T-helper 2 cell treated with Interferon-gamma antibody and Interleukin-4, amounts not matched to agents 5 μg/mL and 100 μg/mL, for 36 hours (primary cell): ENCODE measurements at regions not wholly inside any gene's neighbourhood (a gene's known extent, or its start where the extent isn't known, plus 50 kb on each side); places are given as distances from the start of the nearest gene placed in this dataset.

Experiments
- DNase-seq: peaks from one replicate; pipeline ENCODE4 v3.0.0; 2021; ENCODE audit warnings: low spot score
- H3K27ac Mint-ChIP-seq: one replicate; pipeline ENCODE4 v1.8.0; 2021; ENCODE audit warnings: mild to moderate bottlenecking, mixed read lengths
- H3K27me3 Mint-ChIP-seq: one replicate; pipeline ENCODE4 v1.8.0; 2021; ENCODE audit warnings: low read depth, mixed read lengths
- H3K36me3 Mint-ChIP-seq: one replicate; pipeline ENCODE4 v1.8.0; 2021; ENCODE audit warnings: low read depth, mixed read lengths
- H3K4me1 Mint-ChIP-seq: one replicate; pipeline ENCODE4 v1.8.0; 2021; ENCODE audit warnings: low read depth, mixed read lengths
- H3K4me3 Mint-ChIP-seq: one replicate; pipeline ENCODE4 v1.8.0; 2022; ENCODE audit warnings: mild to moderate bottlenecking, moderate library complexity, mixed read lengths
- H3K9me3 Mint-ChIP-seq: one replicate; pipeline ENCODE4 v1.8.0; 2021; ENCODE audit warnings: mixed read lengths

- Mint-ChIP-seq H3K27ac (no peak overlapping the region), H3K4me1 (peaks cover 14% of the 10 kb centered on the region), H3K36me3 (no peaks in the 10 kb centered on the region), H3K9me3 (no peaks in the 10 kb centered on the region), H3K27me3 (no peaks in the 10 kb centered on the region), H3K4me3 (no peak overlapping the region)
- DNase-seq = no peak
These were observed 56.9 kb upstream of the IVNS1ABP start for GRCh38 chr1:185373813-185374529.

- H3K36me3 Mint-ChIP-seq = no peaks in the 10 kb centered on the region
- no peak overlapping the region for H3K27ac Mint-ChIP-seq
- DNase-seq = no peak
- peaks cover 14% of the 10 kb centered on the region for H3K4me1 Mint-ChIP-seq
- H3K9me3 Mint-ChIP-seq = peaks cover 4% of the 10 kb centered on the region
- H3K27me3 Mint-ChIP-seq = peaks cover 11% of the 10 kb centered on the region
- H3K4me3 Mint-ChIP-seq = no peak overlapping the region
These were observed 52.7 kb upstream of the IVNS1ABP start for GRCh38 chr1:185369786-185370185.

- peaks cover 4% of the 10 kb centered on the region for H3K9me3 Mint-ChIP-seq
- no peak overlapping the region for H3K27ac Mint-ChIP-seq
- no peak for DNase-seq
- peaks cover 15% of the 10 kb centered on the region for H3K27me3 Mint-ChIP-seq
- no peaks in the 10 kb centered on the region for H3K36me3 Mint-ChIP-seq
- peaks cover 10% of the 10 kb centered on the region for H3K4me1 Mint-ChIP-seq
- no peak overlapping the region for H3K4me3 Mint-ChIP-seq
These were observed 52.0 kb upstream of the IVNS1ABP start for GRCh38 chr1:185368913-185369491.

GRCh38 chr1:185368313-185368855 lies 51.3 kb upstream of the IVNS1ABP start:
- H3K36me3 Mint-ChIP-seq = peaks cover 3% of the 10 kb centered on the region
- H3K9me3 Mint-ChIP-seq = peaks cover 8% of the 10 kb centered on the region
- H3K4me1 Mint-ChIP-seq = peaks cover 10% of the 10 kb centered on the region
- H3K27me3 Mint-ChIP-seq = peaks cover 20% of the 10 kb centered on the region
- H3K27ac Mint-ChIP-seq = no peak overlapping the region
- DNase-seq = no peak
- no peak overlapping the region for H3K4me3 Mint-ChIP-seq

GRCh38 chr1:185367218-185367617 lies 50.2 kb upstream of the IVNS1ABP start:
- peaks cover 20% of the 10 kb centered on the region for H3K9me3 Mint-ChIP-seq

More at GRCh38 chr1:185367218-185367617, 50.2 kb upstream of the IVNS1ABP start:
- Mint-ChIP-seq H3K36me3 (peaks cover 9% of the 10 kb centered on the region), H3K27ac (no peak overlapping the region), H3K27me3 (peaks cover 25% of the 10 kb centered on the region), H3K4me3 (no peak overlapping the region), H3K4me1 (peaks cover 9% of the 10 kb centered on the region)
- DNase-seq = no peak
